ENCODE measurements at regions not wholly inside any gene's neighbourhood (a gene's known extent, or its start where the extent isn't known, plus 50 kb on each side); places are given as distances from the start of the nearest gene placed in this dataset.

DNA sequence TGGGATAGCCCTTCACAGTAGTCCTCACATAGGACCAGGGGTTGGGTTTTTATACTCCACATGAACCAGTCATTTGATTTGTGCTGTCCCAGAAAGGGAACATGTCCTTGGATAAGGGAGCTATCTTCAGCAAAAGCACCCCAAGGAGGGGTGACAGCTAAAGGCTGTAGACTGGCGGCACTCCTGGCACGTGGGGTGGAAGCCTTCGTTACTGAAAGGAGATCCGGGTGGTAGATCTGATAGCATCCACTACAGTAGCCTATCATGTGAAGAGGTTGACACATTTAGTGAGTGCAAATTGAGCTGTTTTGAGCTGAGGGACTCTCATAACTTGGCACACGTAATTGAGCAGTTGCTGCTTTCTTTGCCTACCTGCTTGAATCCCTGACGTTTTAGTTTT lies 588.8 kb upstream of the GOLIM4 start:
- no peak for TF ChIP-seq CTCF (IDR thresholded peaks at IDR 0.05; ENCODE audit: poor library complexity)
- no peak for TF ChIP-seq EZH2 (IDR thresholded peaks at IDR 0.05; ENCODE audit: borderline replicate concordance)
